ENCODE measurements at regions not wholly inside any gene's neighbourhood (a gene's known extent, or its start where the extent isn't known, plus 50 kb on each side); places are given as distances from the start of the nearest gene placed in this dataset.

GRCh38 chr4:136088211-136088867 is 1444.0 kb downstream of the PCDH18 start:
- Histone ChIP-seq H3K9ac (ENCODE audit: low read depth, low read length) (no peak overlapping the region), H2AK5ac (ENCODE audit: low read depth, low read length) (no peak overlapping the region), H3K4ac (ENCODE audit: low read depth, low read length) (no peak overlapping the region), H3K56ac (ENCODE audit: extremely low read depth, insufficient read depth, low read length) (no peak overlapping the region), H3K9me3 (ENCODE audit: control insufficient read depth, insufficient read depth, low read length) (no peaks in the 10 kb centered on the region), H4K91ac (ENCODE audit: insufficient read depth, low read depth, low read length) (no peak overlapping the region), H2BK5ac (ENCODE audit: low read depth, low read length, poor library complexity, severe bottlenecking) (no peak overlapping the region), H3K18ac (ENCODE audit: low read depth, low read length) (no peak overlapping the region), H3K27ac (ENCODE audit: insufficient read depth, low read length) (no peak overlapping the region), H3K79me1 (ENCODE audit: low read depth in 1 of 2, low read length in 2 of 2) (no peaks in the 10 kb centered on the region), H3K27me3 (ENCODE audit: control insufficient read depth, insufficient read depth, low read length) (no peaks in the 10 kb centered on the region), H3K4me1 (ENCODE audit: control insufficient read depth, insufficient read depth, low read length) (no peaks in the 10 kb centered on the region), H3K9me1 (ENCODE audit: insufficient read depth, low read length) (no peaks in the 10 kb centered on the region), H2AFZ (replicated peaks; ENCODE audit: low read length, poor library complexity) (no peak overlapping the region), H2BK15ac (ENCODE audit: low read depth, low read length) (no peak overlapping the region), H2AK9ac (replicated peaks; ENCODE audit: low read depth, low read length, poor library complexity) (no peak overlapping the region), H2BK20ac (ENCODE audit: low read depth, low read length) (no peak overlapping the region), H2BK120ac (ENCODE audit: low read depth, low read length) (no peak overlapping the region), H3K4me3 (ENCODE audit: insufficient read depth, low read depth, low read length) (no peak overlapping the region), H4K5ac (ENCODE audit: low read depth, low read length) (no peak overlapping the region), H3K4me2 (ENCODE audit: low read depth, low read length) (no peak overlapping the region), H3K36me3 (ENCODE audit: control insufficient read depth, insufficient read depth, low read length) (no peaks in the 10 kb centered on the region), H4K20me1 (ENCODE audit: insufficient read depth, low read length) (no peaks in the 10 kb centered on the region), H4K8ac (ENCODE audit: low read depth in 2 of 2, low read length in 2 of 2) (no peak overlapping the region), H3K14ac (replicated peaks; ENCODE audit: low read depth, low read length) (no peak overlapping the region), H3K23ac (ENCODE audit: low read depth, low read length) (no peak overlapping the region)
- dilution Hi-C loops (cut with HindIII; ENCODE audit: low sequenced_read_pairs, unreplicated experiment) = no loop called here
- WGBS, 2 experiments (ENCODE audit: extremely low coverage in 2 of 2, insufficient read length in 1 of 2) = no CpG with 5 or more reads among the region's 4 CpGs
- intact Hi-C loops (cut with micrococcal nuclease) = no loop called here
- ATAC-seq (ENCODE audit: low read depth) (no peak), DNase-seq (no peak)
- ChIA-PET CTCF (interaction anchor here (0.9 kb wide), 1 partner anchor 12 kb away, joined by 3 read pairs; no protein-coding TSS in a partner anchor), POLR2A (ENCODE audit: unreplicated experiment) (no interaction called here)
- in situ Hi-C loops (cut with MboI; ENCODE audit: low sequenced_read_pairs) = no loop called here
- BruUV-seq (replicated peaks) = no TSS peak
- no peak for TF ChIP-seq RCOR1 (IDR thresholded peaks at IDR 0.05; ENCODE audit: insufficient replicate concordance, low read length)
- TF ChIP-seq MAZ (IDR thresholded peaks at IDR 0.05; ENCODE audit: borderline replicate concordance, low read depth, low read length) = no peak
- TF ChIP-seq MXI1 (IDR thresholded peaks at IDR 0.05; ENCODE audit: borderline replicate concordance, low read depth, low read length) = no peak
- no peak for TF ChIP-seq CEBPB (IDR thresholded peaks at IDR 0.05; ENCODE audit: low read depth, low read length)
- TF ChIP-seq POLR2A (IDR thresholded peaks at IDR 0.05; ENCODE audit: low read depth, low read length) = no peak
- TF ChIP-seq NFE2L2 (IDR thresholded peaks at IDR 0.05; ENCODE audit: low read depth, low read length) = no peak
- no peak for TF ChIP-seq FOS (IDR thresholded peaks at IDR 0.05; ENCODE audit: low read depth, low read length)

All from IMR-90 (cell line).